Muscle layer of duodenum (tissue), 2 donors: ENCODE measurements at regions not wholly inside any gene's neighbourhood (a gene's known extent, or its start where the extent isn't known, plus 50 kb on each side); places are given as distances from the start of the nearest gene placed in this dataset.

Experiments
- H3K27ac ChIP-seq: one replicate; pipeline ENCODE4 v1.7.0; 2013; ENCODE audit warnings: mild to moderate bottlenecking, low read length
- H3K27me3 ChIP-seq: one replicate; pipeline ENCODE4 v1.7.0; 2013; ENCODE audit warnings: low read depth, mild to moderate bottlenecking, control low read depth, low read length
- H3K36me3 ChIP-seq, 2 donors: one replicate each; pipeline ENCODE4 v1.7.0; 2013; ENCODE audit warnings: low read length in 2 of 2, control low read depth in 1 of 2, mild to moderate bottlenecking in 1 of 2; ENCODE audit not compliant: insufficient read depth in 2 of 2, control insufficient read depth in 1 of 2
- H3K4me1 ChIP-seq, 2 donors: one replicate each; pipeline ENCODE4 v1.7.0; 2013; ENCODE audit warnings: low read length in 2 of 2, mild to moderate bottlenecking in 2 of 2, control low read depth in 1 of 2, moderate library complexity in 1 of 2; ENCODE audit not compliant: insufficient read depth in 2 of 2, control insufficient read depth in 1 of 2
- H3K4me3 ChIP-seq, 2 donors: one replicate each; pipeline ENCODE4 v1.7.0; 2013; ENCODE audit warnings: low read length in 2 of 2, low read depth in 1 of 2, mild to moderate bottlenecking in 1 of 2
- H3K9me3 ChIP-seq, 2 donors: one replicate each; pipeline ENCODE4 v1.7.0; 2013; ENCODE audit warnings: low read length in 2 of 2, control low read depth in 1 of 2, mild to moderate bottlenecking in 1 of 2; ENCODE audit not compliant: control insufficient read depth in 1 of 2
- donor health status: healthy.

DNA sequence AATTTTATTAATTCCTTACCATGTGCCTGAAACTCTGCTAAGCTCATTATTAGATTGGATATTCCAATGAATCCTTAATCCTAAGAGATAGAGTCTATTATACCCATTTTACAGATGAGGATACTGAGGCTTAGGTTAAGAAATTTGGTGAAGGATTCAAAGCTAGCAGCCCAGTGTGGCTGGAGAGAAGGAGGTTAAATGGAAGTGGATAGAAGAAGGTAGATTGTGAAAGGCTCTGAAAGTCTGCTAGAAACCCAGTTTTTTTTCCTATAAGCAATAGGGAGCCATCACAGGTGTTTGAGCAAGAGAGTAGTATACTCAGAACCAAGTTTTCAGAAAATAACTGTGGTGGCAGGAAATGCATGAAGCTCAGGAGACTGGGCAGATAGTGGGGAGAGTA is 265.8 kb upstream of the NEBL start:
- Histone ChIP-seq H3K4me3 (no peak overlapping the region), H3K27ac (no peak overlapping the region), H3K4me1 (no peaks in the 10 kb centered on the region), H3K36me3 (no peaks in the 10 kb centered on the region), H3K9me3 (peaks cover 0 to 8% of the 10 kb centered on the region in 2 donors), H3K27me3 (no peaks in the 10 kb centered on the region)

DNA sequence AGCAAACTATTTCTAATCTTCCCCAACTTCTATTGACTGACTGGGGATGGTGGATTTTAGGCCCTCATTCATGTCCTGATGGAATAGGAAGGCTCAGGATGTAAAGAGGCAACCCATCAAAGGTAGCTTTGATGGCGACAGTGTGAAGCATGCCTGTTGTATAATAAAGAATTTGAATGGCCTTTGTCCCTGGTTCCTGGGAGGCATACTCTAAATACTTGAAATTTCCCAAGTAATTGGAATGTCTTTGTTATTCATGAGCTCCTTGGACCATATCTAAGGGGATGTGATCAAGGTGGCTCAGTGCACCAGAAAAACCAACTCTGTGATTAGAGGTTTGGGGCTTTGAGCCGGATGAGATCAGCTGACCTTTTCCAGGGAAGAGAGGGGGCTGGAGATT is 264.5 kb upstream of the NEBL start:
- Histone ChIP-seq H3K27ac (no peak overlapping the region), H3K9me3 (peaks cover 0 to 8% of the 10 kb centered on the region in 2 donors), H3K4me3 (no peak overlapping the region), H3K36me3 (no peaks in the 10 kb centered on the region), H3K27me3 (no peaks in the 10 kb centered on the region), H3K4me1 (no peaks in the 10 kb centered on the region)

DNA sequence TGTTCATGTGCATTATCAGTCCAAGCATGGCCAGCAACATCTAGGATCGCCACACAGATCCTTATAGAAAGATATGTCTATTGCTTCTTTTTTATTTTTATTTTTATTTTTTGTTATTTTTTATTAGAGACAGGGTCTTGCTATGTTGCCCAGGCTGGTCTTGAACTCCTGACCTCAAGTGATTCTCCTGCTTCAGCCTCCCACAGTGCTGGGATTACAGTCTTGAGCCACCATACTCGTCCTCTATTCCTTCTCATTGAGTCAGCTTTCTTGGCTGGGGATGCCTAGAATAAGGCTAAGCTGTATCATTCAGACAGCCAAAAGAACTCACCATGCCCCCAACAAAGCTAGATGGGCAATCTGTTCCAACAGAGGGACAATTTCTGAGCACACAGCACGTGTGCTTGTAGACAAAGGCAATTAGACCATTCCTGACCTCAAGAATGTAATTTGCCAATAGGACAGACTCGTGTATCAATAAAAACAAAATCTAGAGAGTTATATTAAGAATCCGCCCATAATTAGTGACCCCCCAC is 264.0 kb upstream of the NEBL start:
- Histone ChIP-seq H3K9me3 (peaks cover 0 to 8% of the 10 kb centered on the region in 2 donors), H3K4me3 (no peak overlapping the region), H3K27ac (no peak overlapping the region), H3K4me1 (no peaks in the 10 kb centered on the region), H3K36me3 (no peaks in the 10 kb centered on the region), H3K27me3 (no peaks in the 10 kb centered on the region)

DNA sequence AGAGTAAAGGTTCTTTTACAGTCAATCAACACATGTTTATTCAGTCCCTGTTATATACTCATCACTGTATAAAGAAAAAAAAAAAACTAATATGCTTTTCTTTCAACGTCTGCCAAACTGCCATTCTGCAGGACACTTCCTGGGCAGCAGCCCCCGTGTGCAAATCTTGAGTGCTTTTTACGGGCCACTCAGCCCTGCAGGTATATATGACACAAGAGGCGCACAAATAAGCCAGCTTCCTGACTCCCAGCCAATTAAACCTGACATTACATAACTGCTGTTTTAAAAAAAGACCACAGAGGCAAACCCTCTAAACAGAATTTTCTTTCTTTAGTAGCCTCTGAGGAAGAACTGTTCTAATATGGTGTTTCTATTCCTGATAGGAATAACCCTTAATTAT is 263.0 kb upstream of the NEBL start:
- Histone ChIP-seq H3K27ac (no peak overlapping the region), H3K4me1 (no peaks in the 10 kb centered on the region), H3K27me3 (no peaks in the 10 kb centered on the region), H3K9me3 (peaks cover 0 to 8% of the 10 kb centered on the region in 2 donors), H3K36me3 (no peaks in the 10 kb centered on the region), H3K4me3 (no peak overlapping the region)

DNA sequence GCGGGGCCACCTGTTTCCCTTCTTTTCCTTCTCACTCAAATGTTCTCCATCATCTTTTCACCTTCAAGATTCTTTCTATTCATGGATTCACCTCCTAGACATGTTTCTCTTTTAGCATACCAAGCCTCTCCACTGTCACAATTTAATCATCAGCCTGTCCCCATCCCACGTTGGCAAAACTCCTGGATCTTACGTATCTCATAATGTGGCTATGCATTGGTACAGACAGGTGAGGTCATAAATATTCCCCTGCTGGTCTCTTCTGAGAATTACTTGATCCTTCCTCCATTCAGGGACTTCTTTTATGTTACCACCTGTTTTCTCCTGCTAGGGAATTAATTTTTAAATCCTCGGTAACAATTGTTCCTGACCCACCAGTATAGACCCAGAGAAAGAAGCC is 262.6 kb upstream of the NEBL start:
- H3K4me3 ChIP-seq, result no peak overlapping the region
- H3K27ac ChIP-seq, result no peak overlapping the region
- H3K27me3 ChIP-seq, result no peaks in the 10 kb centered on the region
- H3K36me3 ChIP-seq, result no peaks in the 10 kb centered on the region
- no peaks in the 10 kb centered on the region for H3K4me1 ChIP-seq
- peaks cover 0 to 8% of the 10 kb centered on the region in 2 donors for H3K9me3 ChIP-seq

DNA sequence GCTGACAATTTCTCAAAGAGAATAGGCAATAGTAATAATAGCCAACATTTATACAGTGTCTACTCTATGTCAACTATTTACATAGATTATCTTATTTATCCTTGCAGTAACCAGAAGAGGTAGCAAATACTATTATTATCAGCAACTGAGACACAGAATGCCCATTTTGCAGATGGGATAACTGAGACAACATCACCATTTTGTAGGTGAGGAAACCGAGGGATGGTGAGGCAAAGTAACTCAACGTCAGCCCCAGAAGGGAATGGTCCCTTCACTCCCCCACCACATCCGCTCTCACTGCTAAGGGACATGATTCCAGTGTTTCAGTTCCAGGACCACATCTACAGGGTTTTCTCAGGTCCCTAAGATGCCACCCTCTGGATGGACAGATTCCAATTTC is 261.2 kb upstream of the NEBL start:
- peaks cover 0 to 8% of the 10 kb centered on the region in 2 donors for H3K9me3 ChIP-seq
- H3K27me3 ChIP-seq, result no peaks in the 10 kb centered on the region
- no peaks in the 10 kb centered on the region for H3K36me3 ChIP-seq
- no peak overlapping the region for H3K4me3 ChIP-seq
- no peaks in the 10 kb centered on the region for H3K4me1 ChIP-seq
- H3K27ac ChIP-seq, result no peak overlapping the region

DNA sequence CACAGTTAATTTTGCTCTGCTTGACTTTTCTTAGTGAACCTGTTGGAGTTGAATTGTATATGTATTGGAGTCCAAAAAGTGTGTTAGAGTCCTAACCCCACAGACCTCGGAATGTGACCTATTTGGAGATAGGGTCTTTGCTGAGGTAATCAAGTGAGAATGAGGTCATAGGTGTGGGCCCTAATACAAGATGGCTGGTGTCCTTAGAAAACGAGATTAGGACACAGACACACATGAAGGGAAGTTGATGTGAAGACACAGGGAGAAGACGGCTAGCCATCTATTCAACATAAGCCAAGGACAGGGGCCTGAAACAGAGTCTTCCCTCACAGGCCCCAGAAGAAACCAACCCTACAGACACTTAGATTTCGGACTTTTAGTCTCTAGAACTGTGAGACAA is 260.6 kb upstream of the NEBL start:
- Histone ChIP-seq H3K9me3 (peaks cover 0 to 8% of the 10 kb centered on the region in 2 donors), H3K27ac (no peak overlapping the region), H3K36me3 (no peaks in the 10 kb centered on the region), H3K4me3 (no peak overlapping the region), H3K4me1 (no peaks in the 10 kb centered on the region), H3K27me3 (no peaks in the 10 kb centered on the region)

DNA sequence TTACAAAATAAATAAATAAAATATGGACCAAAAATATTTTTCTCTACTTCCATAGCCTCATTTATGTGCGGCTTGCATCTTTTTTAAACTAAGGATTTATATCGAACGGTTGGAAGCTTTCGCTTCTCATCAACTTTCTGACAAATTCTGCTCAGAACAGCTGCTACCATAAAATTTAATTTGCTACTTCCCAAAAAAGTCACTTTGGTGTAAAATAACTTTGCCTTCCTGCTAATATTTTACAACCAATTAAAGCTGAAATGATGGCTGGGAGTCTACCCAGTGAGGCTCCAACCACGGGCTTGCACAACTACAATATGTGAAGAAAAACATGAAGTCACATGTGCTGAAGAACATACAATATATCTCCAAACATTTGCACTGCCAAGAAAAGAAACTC is 253.1 kb upstream of the NEBL start:
- Histone ChIP-seq H3K4me1 (no peaks in the 10 kb centered on the region), H3K4me3 (no peak overlapping the region), H3K27me3 (no peaks in the 10 kb centered on the region), H3K9me3 (no peaks in the 10 kb centered on the region), H3K27ac (no peak overlapping the region), H3K36me3 (no peaks in the 10 kb centered on the region)

DNA sequence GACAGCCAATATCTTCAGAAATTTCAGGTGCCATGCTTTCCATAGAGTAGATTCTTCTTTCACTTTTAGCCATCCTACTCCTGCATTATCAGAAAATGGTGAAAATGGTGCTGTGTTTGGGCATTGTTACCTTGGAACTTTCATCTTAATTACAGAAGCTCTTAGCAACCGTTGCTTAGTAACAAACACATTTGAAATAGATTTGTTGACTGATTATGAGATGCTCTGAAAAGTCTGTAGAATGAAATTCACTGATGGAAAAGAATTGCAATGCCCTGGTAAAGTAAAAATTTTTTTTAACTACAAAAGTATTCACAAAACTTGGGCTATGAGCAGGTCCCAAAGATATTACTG is 249.3 kb upstream of the NEBL start:
- H3K9me3 ChIP-seq, result no peaks in the 10 kb centered on the region
- no peak overlapping the region for H3K27ac ChIP-seq
- H3K4me3 ChIP-seq, result no peak overlapping the region
- H3K36me3 ChIP-seq, result no peaks in the 10 kb centered on the region
- no peaks in the 10 kb centered on the region for H3K4me1 ChIP-seq
- no peaks in the 10 kb centered on the region for H3K27me3 ChIP-seq

DNA sequence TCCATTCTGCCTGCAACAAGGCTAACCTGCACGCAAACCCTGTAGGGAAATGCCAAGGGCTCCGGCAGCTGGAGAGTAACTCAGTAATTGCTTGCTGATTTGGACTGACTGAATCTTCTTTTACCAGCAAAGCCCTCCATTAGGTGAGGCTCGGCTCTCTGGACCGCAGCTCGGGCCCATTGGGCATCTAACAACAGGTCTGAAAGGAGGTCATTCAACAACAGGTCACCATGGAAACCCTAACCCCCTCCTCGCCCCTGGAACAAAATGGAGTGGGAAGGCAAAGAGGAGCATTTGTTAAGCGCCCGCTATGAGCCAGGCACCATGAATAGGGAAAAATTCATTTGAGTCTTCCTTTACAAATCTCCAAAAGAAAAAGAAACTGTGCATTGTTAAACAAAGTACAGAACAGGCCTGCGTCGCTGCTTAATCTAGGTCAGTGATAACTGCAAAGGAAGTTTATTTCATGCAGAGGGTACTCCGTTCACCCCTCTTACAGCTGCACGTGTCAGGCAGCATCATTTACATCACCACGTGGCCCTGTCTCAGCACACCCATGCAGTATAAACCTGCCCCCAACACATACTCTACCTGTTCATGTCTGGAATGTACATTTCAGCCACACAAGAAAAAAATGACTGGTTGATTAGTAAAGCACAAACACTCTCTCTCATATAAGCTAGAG is 248.8 kb upstream of the NEBL start:
- no peaks in the 10 kb centered on the region for H3K27me3 ChIP-seq
- H3K9me3 ChIP-seq, result no peaks in the 10 kb centered on the region
- no peaks in the 10 kb centered on the region for H3K36me3 ChIP-seq
- no peak overlapping the region for H3K4me3 ChIP-seq
- H3K27ac ChIP-seq, result no peak overlapping the region
- no peaks in the 10 kb centered on the region for H3K4me1 ChIP-seq

DNA sequence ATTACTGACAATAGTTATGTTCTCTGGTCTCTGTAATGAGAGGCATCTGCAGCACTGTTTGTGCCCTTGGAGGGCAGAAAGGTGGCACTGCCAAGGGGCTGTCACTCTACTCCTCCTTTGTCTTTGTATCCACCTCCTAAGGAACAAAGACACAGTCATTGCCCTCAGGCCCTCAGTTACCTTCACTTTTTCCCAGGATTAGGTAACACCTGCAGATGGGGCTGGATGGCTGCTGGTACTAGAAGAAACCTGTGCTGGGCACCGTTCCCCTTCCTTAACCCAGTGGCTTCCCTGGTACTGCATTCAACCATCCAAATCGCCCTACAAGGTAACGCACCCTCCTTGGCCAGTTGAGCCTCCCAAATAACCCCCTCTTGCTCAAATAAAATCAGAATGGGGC is 246.9 kb upstream of the NEBL start:
- H3K4me3 ChIP-seq, result no peak overlapping the region
- H3K27me3 ChIP-seq, result no peaks in the 10 kb centered on the region
- no peaks in the 10 kb centered on the region for H3K36me3 ChIP-seq
- no peaks in the 10 kb centered on the region for H3K4me1 ChIP-seq
- H3K27ac ChIP-seq, result no peak overlapping the region
- no peaks in the 10 kb centered on the region for H3K9me3 ChIP-seq

DNA sequence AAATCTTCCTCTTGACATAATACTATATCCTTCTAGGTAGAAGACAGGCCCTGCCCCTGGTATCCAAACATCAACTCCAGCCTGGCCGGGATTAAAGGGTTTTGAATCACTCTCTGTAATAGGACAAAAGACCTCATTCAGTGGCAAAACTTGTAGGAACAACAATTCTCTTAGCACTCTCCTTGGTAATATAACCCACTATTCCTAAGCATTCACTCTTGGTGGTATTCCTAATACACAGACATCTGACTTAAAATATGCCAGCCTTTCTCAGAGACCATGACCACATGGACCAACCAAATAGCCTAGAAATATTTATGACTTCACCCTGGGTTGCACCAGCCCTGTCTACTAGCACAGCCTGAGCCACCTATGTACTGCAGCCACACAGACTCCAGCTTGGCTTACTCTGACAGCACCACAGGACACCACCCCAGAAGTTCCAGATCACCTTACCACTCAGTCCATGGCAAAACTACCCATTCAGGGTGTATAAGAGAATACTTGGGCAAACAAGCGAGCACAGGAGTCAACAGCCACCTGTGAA is 244.9 kb upstream of the NEBL start:
- H3K36me3 ChIP-seq, result no peaks in the 10 kb centered on the region
- no peaks in the 10 kb centered on the region for H3K9me3 ChIP-seq
- H3K27ac ChIP-seq, result no peak overlapping the region
- no peak overlapping the region for H3K4me3 ChIP-seq
- no peaks in the 10 kb centered on the region for H3K27me3 ChIP-seq
- no peaks in the 10 kb centered on the region for H3K4me1 ChIP-seq
